ENCODE measurements at regions not wholly inside any gene's neighbourhood (a gene's known extent, or its start where the extent isn't known, plus 50 kb on each side); places are given as distances from the start of the nearest gene placed in this dataset.

DNA sequence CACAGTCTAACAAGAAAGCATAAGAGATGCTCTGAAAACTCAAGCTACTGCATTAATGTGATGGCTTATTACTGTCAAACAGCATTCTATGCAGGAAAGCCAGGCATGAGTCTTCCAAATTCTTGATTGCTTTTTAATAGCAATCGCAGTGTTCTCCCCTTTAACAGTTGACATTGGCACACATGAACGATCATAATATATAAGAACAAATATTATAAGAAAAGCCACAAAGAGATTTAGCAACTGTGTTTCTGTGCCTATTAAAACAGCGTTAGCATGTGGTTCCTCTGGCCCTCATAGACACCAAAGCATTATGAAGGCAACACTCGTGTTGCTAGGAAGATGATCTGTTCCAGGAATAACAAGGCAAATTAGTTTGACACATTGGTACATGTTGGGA is 245.0 kb downstream of the ACKR3 start:
- no peak for TF ChIP-seq CTCF (IDR thresholded peaks at IDR 0.05; ENCODE audit: low read depth, low read length, missing control alignments)
- DNase-seq (ENCODE audit: extremely low read depth, low read depth), result no peak
- no peak overlapping the region for H3K4me3 ChIP-seq (replicated peaks; ENCODE audit: low read depth, low read length)

DNA sequence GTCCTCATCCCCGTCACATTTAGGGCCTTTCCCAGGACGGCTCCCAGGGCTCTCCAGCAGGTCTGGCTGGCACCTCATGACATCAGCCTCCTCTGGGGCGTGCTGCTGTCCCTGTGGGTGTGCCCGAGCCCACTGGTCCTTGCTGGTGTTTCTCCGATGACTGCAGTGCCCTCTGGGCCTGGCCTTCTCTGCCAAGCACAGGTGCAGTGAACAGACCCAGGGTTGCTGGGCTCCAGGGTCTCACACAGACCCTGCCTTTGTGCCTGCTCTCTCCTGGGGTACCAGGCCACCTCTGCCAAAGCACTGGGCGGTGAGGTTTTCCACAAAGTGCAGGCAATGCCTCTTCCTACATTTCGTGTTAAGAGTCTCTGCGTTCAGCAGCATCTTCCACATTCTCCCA is 246.1 kb downstream of the ACKR3 start:
- DNase-seq (ENCODE audit: extremely low read depth, low read depth), result no peak
- TF ChIP-seq CTCF (IDR thresholded peaks at IDR 0.05; ENCODE audit: low read depth, low read length, missing control alignments), result no peak
- H3K4me3 ChIP-seq (replicated peaks; ENCODE audit: low read depth, low read length), result no peak overlapping the region

GRCh38 chr2:236816197-236817170 is 246.9 kb downstream of the ACKR3 start:
- TF ChIP-seq CTCF (IDR thresholded peaks at IDR 0.05; ENCODE audit: low read depth, low read length, missing control alignments), result no peak
- DNase-seq (ENCODE audit: extremely low read depth, low read depth), result no peak
- H3K4me3 ChIP-seq (replicated peaks; ENCODE audit: low read depth, low read length), result no peak overlapping the region

GRCh38 chr2:236818281-236819045 is 248.8 kb downstream of the ACKR3 start:
- no peak for DNase-seq (ENCODE audit: extremely low read depth, low read depth)

GRCh38 chr2:236819275-236820002 is 249.8 kb downstream of the ACKR3 start:
- DNase-seq (ENCODE audit: extremely low read depth, low read depth), result no peak
- no peak overlapping the region for H3K4me3 ChIP-seq (replicated peaks; ENCODE audit: low read depth, low read length)
- no peak for TF ChIP-seq CTCF (IDR thresholded peaks at IDR 0.05; ENCODE audit: low read depth, low read length, missing control alignments)

More at GRCh38 chr2:236818281-236819045, 248.8 kb downstream of the ACKR3 start:
- no peak for TF ChIP-seq CTCF (IDR thresholded peaks at IDR 0.05; ENCODE audit: low read depth, low read length, missing control alignments)
- H3K4me3 ChIP-seq (replicated peaks; ENCODE audit: low read depth, low read length), result no peak overlapping the region

GRCh38 chr2:236820763-236821344 is 251.2 kb downstream of the ACKR3 start:
- no peak for DNase-seq (ENCODE audit: extremely low read depth, low read depth)
- no peak overlapping the region for H3K4me3 ChIP-seq (replicated peaks; ENCODE audit: low read depth, low read length)
- TF ChIP-seq CTCF (IDR thresholded peaks at IDR 0.05; ENCODE audit: low read depth, low read length, missing control alignments), result no peak
